ENCODE measurements at regions not wholly inside any gene's neighbourhood (a gene's known extent, or its start where the extent isn't known, plus 50 kb on each side); places are given as distances from the start of the nearest gene placed in this dataset.

DNA sequence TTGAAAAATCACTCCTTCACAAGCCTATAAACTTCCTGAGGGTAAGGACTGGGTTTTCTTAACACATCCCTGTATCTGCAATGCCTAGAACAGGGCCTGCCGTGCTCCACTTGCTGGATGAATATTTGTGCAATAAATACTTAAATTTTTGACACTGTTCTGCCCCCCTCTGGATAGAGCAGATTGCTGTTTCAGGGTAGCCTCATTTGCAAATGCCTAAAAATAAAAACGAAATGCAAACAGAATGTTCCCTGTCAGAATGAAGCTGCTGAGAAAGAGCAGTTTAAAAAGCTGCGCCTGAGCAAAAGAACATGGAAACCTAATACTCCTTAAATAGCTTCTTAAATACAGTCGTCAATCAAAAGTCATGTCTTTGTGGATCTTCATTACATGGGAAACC, 385.3 kb downstream of the PRELID2 start:
- TF ChIP-seq, protein P1, sequence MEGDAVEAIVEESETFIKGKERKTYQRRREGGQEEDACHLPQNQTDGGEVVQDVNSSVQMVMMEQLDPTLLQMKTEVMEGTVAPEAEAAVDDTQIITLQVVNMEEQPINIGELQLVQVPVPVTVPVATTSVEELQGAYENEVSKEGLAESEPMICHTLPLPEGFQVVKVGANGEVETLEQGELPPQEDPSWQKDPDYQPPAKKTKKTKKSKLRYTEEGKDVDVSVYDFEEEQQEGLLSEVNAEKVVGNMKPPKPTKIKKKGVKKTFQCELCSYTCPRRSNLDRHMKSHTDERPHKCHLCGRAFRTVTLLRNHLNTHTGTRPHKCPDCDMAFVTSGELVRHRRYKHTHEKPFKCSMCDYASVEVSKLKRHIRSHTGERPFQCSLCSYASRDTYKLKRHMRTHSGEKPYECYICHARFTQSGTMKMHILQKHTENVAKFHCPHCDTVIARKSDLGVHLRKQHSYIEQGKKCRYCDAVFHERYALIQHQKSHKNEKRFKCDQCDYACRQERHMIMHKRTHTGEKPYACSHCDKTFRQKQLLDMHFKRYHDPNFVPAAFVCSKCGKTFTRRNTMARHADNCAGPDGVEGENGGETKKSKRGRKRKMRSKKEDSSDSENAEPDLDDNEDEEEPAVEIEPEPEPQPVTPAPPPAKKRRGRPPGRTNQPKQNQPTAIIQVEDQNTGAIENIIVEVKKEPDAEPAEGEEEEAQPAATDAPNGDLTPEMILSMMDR (IDR thresholded peaks at IDR 0.05; ENCODE audit: low read depth, low read length): no peak
- no peak for TF ChIP-seq POLR2A (IDR thresholded peaks at IDR 0.05; ENCODE audit: extremely low read depth, insufficient read length)

Measured in NB4 (cell line).